GM23338 (cell line): ENCODE measurements at regions not wholly inside any gene's neighbourhood (a gene's known extent, or its start where the extent isn't known, plus 50 kb on each side); places are given as distances from the start of the nearest gene placed in this dataset.

Source experiments
- ATAC-seq: fragments of 200-7000 bp; cut with Tn5 transposase; 3 replicates; pipeline ENCODE4 v1.9.1; 2020
- DNase-seq: peaks from one replicate; pipeline ENCODE4 v3.0.0-alpha.2; 2015; ENCODE audit warnings: low spot score
- H2AFZ ChIP-seq: fragments of 200-600 bp; sonication (generic); 2 replicates; pipeline ENCODE4 v1.8.0; 2016; ENCODE audit warnings: antibody characterized with exemption, mild to moderate bottlenecking, moderate library complexity
- H3F3A ChIP-seq: fragments of 200-600 bp; sonication (generic); replicated peaks from 2 replicates; pipeline ENCODE4 v1.8.0; 2017; ENCODE audit warnings: antibody characterized with exemption, mixed run types, low read depth
- H3K27ac ChIP-seq: fragments of 200-600 bp; sonication (generic); 2 replicates; pipeline ENCODE4 v1.6.1; 2016; ENCODE audit warnings: low read depth
- H3K27me3 ChIP-seq: fragments of 200-600 bp; sonication (generic); 2 replicates; pipeline ENCODE4 v1.8.0; 2016; ENCODE audit warnings: mild to moderate bottlenecking, mixed run types, moderate library complexity; ENCODE audit not compliant: insufficient read depth
- H3K36me3 ChIP-seq: fragments of 200-600 bp; sonication (generic); 2 replicates; pipeline ENCODE4 v1.8.0; 2016; ENCODE audit warnings: mild to moderate bottlenecking; ENCODE audit not compliant: insufficient read depth
- H3K4me1 ChIP-seq: fragments of 200-600 bp; sonication (generic); 2 replicates; pipeline ENCODE4 v1.8.0; 2016; ENCODE audit warnings: mild to moderate bottlenecking, moderate library complexity; ENCODE audit not compliant: insufficient read depth
- H3K4me2 ChIP-seq: fragments of 200-600 bp; sonication (generic); 2 replicates; pipeline ENCODE4 v1.7.1; 2017; ENCODE audit warnings: mixed run types
- H3K4me3 ChIP-seq: fragments of 200-600 bp; sonication (generic); 2 replicates; pipeline ENCODE4 v1.6.1; 2016; ENCODE audit warnings: mixed run types
- H3K79me2 ChIP-seq: fragments of 200-600 bp; sonication (generic); replicated peaks from 2 replicates; pipeline ENCODE4 v1.8.0; 2017; ENCODE audit warnings: mild to moderate bottlenecking; ENCODE audit not compliant: insufficient read depth
- H3K9me2 ChIP-seq: fragments of 200-600 bp; sonication (generic); 2 replicates; pipeline ENCODE4 v1.8.0; 2017; ENCODE audit not compliant: insufficient read depth
- H4K20me1 ChIP-seq: fragments of 200-600 bp; sonication (generic); replicated peaks from 2 replicates; pipeline ENCODE4 v1.8.0; 2017; ENCODE audit warnings: mild to moderate bottlenecking; ENCODE audit not compliant: insufficient read depth
- H3K27ac Mint-ChIP-seq: 2 replicates; pipeline ENCODE4 v1.8.0; 2020; ENCODE audit warnings: inconsistent platforms, mild to moderate bottlenecking, moderate library complexity, mixed read lengths
- H3K27me3 Mint-ChIP-seq: 3 replicates; pipeline ENCODE4 v1.8.0; 2022; ENCODE audit warnings: low read depth, mild to moderate bottlenecking, moderate library complexity, mixed read lengths, inconsistent platforms; ENCODE audit not compliant: insufficient read depth, poor library complexity
- H3K36me3 Mint-ChIP-seq: 3 replicates; pipeline ENCODE4 v1.8.0; 2021; ENCODE audit warnings: low read depth, mild to moderate bottlenecking, inconsistent platforms, moderate library complexity, mixed read lengths
- H3K4me1 Mint-ChIP-seq: 3 replicates; pipeline ENCODE4 v1.8.0; 2020; ENCODE audit warnings: mild to moderate bottlenecking, inconsistent platforms, mixed read lengths
- H3K4me3 Mint-ChIP-seq: 3 replicates; pipeline ENCODE4 v1.8.0; 2021; ENCODE audit warnings: moderate library complexity, mild to moderate bottlenecking, inconsistent platforms, mixed read lengths
- H3K9me3 Mint-ChIP-seq: 3 replicates; pipeline ENCODE4 v1.8.0; 2020; ENCODE audit warnings: moderate library complexity, mild to moderate bottlenecking, inconsistent platforms, mixed read lengths
- CREB1 ChIP-seq: fragments of 250-450 bp; sonication (Bioruptor Pico); IDR thresholded peaks from 2 replicates; pipeline ENCODE4 v1.5.0; 2020; ENCODE audit warnings: low read depth, mild to moderate bottlenecking, moderate library complexity
- CTCF ChIP-seq, 2 experiments: fragments of 200-600 bp in 1 of 2; sonication (generic) in 1 of 2; conservative IDR thresholded peaks; 2 replicates each; pipeline versions ENCODE4 v1.5.1 to v1.6.1; 2016 to 2017; ENCODE audit warnings: antibody characterized with exemption in 2 of 2, low read depth in 2 of 2, mild to moderate bottlenecking in 2 of 2, moderate library complexity in 1 of 2
- ETS1 ChIP-seq: IDR thresholded peaks from 2 replicates; pipeline ENCODE4 v1.6.1; 2016; ENCODE audit warnings: antibody characterized with exemption
- EZH2 ChIP-seq: fragments of 200-600 bp; sonication (generic); IDR thresholded peaks from one replicate; pipeline ENCODE4 v1.8.0; 2017; ENCODE audit warnings: antibody characterized with exemption, mild to moderate bottlenecking, low read depth; ENCODE audit not compliant: unreplicated experiment
- EZH2phosphoT487 ChIP-seq: fragments of 200-600 bp; sonication (generic); IDR thresholded peaks from one replicate; pipeline ENCODE4 v1.8.1; 2018; ENCODE audit warnings: antibody characterized with exemption; ENCODE audit not compliant: unreplicated experiment
- REST ChIP-seq: IDR thresholded peaks from one replicate; pipeline ENCODE4 v1.6.1; 2018; ENCODE audit warnings: antibody characterized with exemption; ENCODE audit not compliant: unreplicated experiment
- STAT1 ChIP-seq: IDR thresholded peaks from one replicate; pipeline ENCODE4 v1.6.1; 2016; ENCODE audit warnings: antibody characterized with exemption; ENCODE audit not compliant: unreplicated experiment
- ZNF114 ChIP-seq: fragments of 250-450 bp; sonication (Bioruptor Pico); IDR thresholded peaks from 2 replicates; pipeline ENCODE4 v1.5.0; 2020; ENCODE audit warnings: mild to moderate bottlenecking, moderate library complexity
- ZNF331 ChIP-seq: fragments of 250-450 bp; sonication (Bioruptor Pico); IDR thresholded peaks from 2 replicates; pipeline ENCODE4 v1.5.0; 2020; ENCODE audit warnings: low read depth, mild to moderate bottlenecking, moderate library complexity

- Histone ChIP-seq H3K36me3 (no peaks in the 10 kb centered on the region), H3K9me2 (0 out of 2 replicates have a peak, but pooled peaks cover 4% of the 10 kb centered on the region), H3K27me3 (no peaks in the 10 kb centered on the region), H3K4me3 (no peak overlapping the region), H3K79me2 (no peaks in the 10 kb centered on the region), H2AFZ (peak overlapping the region; percentile 85; the same call in 1 of the 2 replicates), H3F3A (no peaks in the 10 kb centered on the region), H3K27ac (no peak overlapping the region), H3K4me1 (no peaks in the 10 kb centered on the region), H4K20me1 (no peaks in the 10 kb centered on the region), H3K4me2 (no peak overlapping the region)
- Mint-ChIP-seq H3K9me3 (no peaks in the 10 kb centered on the region; the same call in 2 of the 3 replicates), H3K27ac (peak overlapping the region; percentile 90), H3K4me3 (no peak overlapping the region), H3K36me3 (no peaks in the 10 kb centered on the region), H3K4me1 (no peaks in the 10 kb centered on the region), H3K27me3 (peaks cover 3% of the 10 kb centered on the region)
- DNase-seq: peak; percentile 93
- TF ChIP-seq STAT1: no peak
- no peak for TF ChIP-seq ETS1
- peak; percentile 97 to 99 for TF ChIP-seq CTCF (conservative IDR thresholded peaks at IDR 0.05; ENCODE audit: low read depth in 2 of 2)
- peak; percentile 89 for TF ChIP-seq CREB1
- no peak for TF ChIP-seq EZH2
- TF ChIP-seq ZNF331 (CRISPR knock-in tag): no peak
- no peak for TF ChIP-seq EZH2phosphoT487
- peak; percentile 97 for ATAC-seq
Measured at GRCh38 chr12:16939871-16940306, 333.9 kb upstream of the LMO3 start.

- Mint-ChIP-seq H3K4me1 (no peaks in the 10 kb centered on the region), H3K36me3 (no peaks in the 10 kb centered on the region; the same call in 2 of the 3 replicates), H3K4me3 (no peak overlapping the region), H3K27ac (no peak overlapping the region), H3K9me3 (peaks cover 7% of the 10 kb centered on the region), H3K27me3 (no peaks in the 10 kb centered on the region)
- Histone ChIP-seq H3K27me3 (no peaks in the 10 kb centered on the region), H3F3A (no peaks in the 10 kb centered on the region), H3K4me2 (no peak overlapping the region), H3K79me2 (no peaks in the 10 kb centered on the region), H2AFZ (no peak overlapping the region), H3K4me3 (no peak overlapping the region), H4K20me1 (no peaks in the 10 kb centered on the region), H3K4me1 (no peaks in the 10 kb centered on the region), H3K9me2 (peaks cover 5% of the 10 kb centered on the region; the same call in 1 of the 2 replicates), H3K36me3 (no peaks in the 10 kb centered on the region), H3K27ac (no peak overlapping the region)
- DNase-seq: no peak
- no peak for ATAC-seq
- TF ChIP-seq EZH2phosphoT487: no peak
- TF ChIP-seq ETS1: no peak
- TF ChIP-seq ZNF114 (CRISPR knock-in tag): no peak
- TF ChIP-seq CTCF (conservative IDR thresholded peaks at IDR 0.05; ENCODE audit: low read depth in 2 of 2): no peak
- no peak for TF ChIP-seq ZNF331 (CRISPR knock-in tag)
- no peak for TF ChIP-seq REST
- TF ChIP-seq CREB1: no peak
Measured at GRCh38 chr12:16927259-16927658, 321.3 kb upstream of the LMO3 start.
